Activated naive CD8-positive, alpha-beta T cell treated with anti-CD3 and anti-CD28 coated beads for 36 hours (primary cell): ENCODE measurements at regions not wholly inside any gene's neighbourhood (a gene's known extent, or its start where the extent isn't known, plus 50 kb on each side); places are given as distances from the start of the nearest gene placed in this dataset.
"Not testable (repeated sequence)": the region's sequence is repeated elsewhere in the genome, so short reads cannot be mapped to it uniquely, and the experiment has no call there.

Source experiments
- DNase-seq: peaks from one replicate; pipeline ENCODE4 v3.0.0; 2021
- H3K27ac Mint-ChIP-seq: one replicate; pipeline ENCODE4 v1.8.0; 2022; ENCODE audit warnings: mild to moderate bottlenecking, moderate library complexity, mixed read lengths
- H3K27me3 Mint-ChIP-seq: one replicate; pipeline ENCODE4 v1.8.0; 2022; ENCODE audit warnings: mild to moderate bottlenecking, mixed read lengths
- H3K36me3 Mint-ChIP-seq: one replicate; pipeline ENCODE4 v1.8.0; 2021; ENCODE audit warnings: mild to moderate bottlenecking, mixed read lengths
- H3K4me1 Mint-ChIP-seq: one replicate; pipeline ENCODE4 v1.8.0; 2021; ENCODE audit warnings: mixed read lengths
- H3K4me3 Mint-ChIP-seq: one replicate; pipeline ENCODE4 v1.8.0; 2022; ENCODE audit warnings: mild to moderate bottlenecking, moderate library complexity, mixed read lengths
- H3K9me3 Mint-ChIP-seq: one replicate; pipeline ENCODE4 v1.8.0; 2022; ENCODE audit warnings: mixed read lengths

DNA sequence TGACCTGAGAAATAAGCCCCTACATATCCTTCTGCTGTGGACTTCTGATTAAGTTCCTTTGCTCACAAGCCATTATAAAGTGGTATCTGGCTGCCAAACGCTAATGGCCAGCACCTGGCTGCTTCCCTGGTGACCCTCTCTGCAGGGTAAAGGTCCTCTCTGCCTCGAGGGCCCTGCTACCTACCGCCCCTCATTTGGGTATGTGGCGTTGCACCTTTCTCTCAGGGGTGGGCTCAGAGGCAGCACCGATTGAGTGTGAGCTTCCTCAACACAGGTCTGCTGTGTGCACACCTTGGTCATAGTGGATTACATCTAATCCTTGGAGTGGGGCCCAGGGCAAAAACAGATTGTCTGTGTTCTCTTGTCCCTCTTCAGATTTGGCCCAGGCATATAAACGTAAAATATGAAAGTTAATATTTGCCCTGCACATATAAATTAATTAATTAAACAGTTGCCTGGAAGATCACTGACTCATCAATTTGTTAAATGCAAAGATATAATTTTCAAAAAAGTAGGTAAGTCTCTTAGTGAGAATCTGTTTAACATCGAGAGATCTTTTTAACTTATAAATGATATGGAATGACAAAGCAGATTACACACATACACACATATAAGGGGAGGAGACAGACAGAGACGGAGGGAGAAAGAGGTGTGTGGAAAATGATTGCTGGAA lies 174.5 kb upstream of the SMIM31 start:
- Mint-ChIP-seq H3K4me3 (no peak overlapping the region), H3K27ac (no peak overlapping the region), H3K4me1 (no peaks in the 10 kb centered on the region), H3K36me3 (no peaks in the 10 kb centered on the region), H3K27me3 (no peaks in the 10 kb centered on the region), H3K9me3 (peaks cover 9% of the 10 kb centered on the region)
- no peak for DNase-seq

DNA sequence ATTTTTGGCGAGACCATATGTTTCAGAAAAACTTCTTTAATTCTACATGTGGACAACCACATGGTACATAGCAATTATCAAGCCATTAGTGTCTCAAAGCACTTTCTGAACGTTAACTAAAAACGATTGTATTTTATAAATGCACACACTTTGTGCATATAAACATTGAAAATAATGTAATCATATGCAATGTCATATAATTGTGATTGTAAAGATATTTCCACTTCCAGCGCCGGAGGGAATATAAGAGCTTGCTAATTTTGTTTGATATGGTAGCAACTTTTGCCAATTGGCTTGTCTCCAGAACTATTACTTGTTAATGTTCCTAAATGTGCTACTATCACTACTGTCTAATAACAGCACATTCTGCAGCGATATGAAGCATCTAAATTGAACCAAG lies 162.3 kb upstream of the SMIM31 start:
- no peak for DNase-seq
- no peaks in the 10 kb centered on the region for H3K4me1 Mint-ChIP-seq
- no peak overlapping the region for H3K4me3 Mint-ChIP-seq
- no peaks in the 10 kb centered on the region for H3K9me3 Mint-ChIP-seq
- no peaks in the 10 kb centered on the region for H3K36me3 Mint-ChIP-seq
- H3K27me3 Mint-ChIP-seq = no peaks in the 10 kb centered on the region
- H3K27ac Mint-ChIP-seq = no peak overlapping the region

- Mint-ChIP-seq H3K27ac (no peak overlapping the region), H3K4me3 (no peak overlapping the region), H3K27me3 (no peaks in the 10 kb centered on the region), H3K4me1 (no peaks in the 10 kb centered on the region), H3K9me3 (no peaks in the 10 kb centered on the region), H3K36me3 (no peaks in the 10 kb centered on the region)
- no peak for DNase-seq
Measured at GRCh38 chr4:164595751-164596150, 158.2 kb upstream of the SMIM31 start.

GRCh38 chr4:164596318-164596878 lies 157.5 kb upstream of the SMIM31 start:
- Mint-ChIP-seq H3K27ac (no peak overlapping the region), H3K4me1 (no peaks in the 10 kb centered on the region), H3K4me3 (no peak overlapping the region), H3K9me3 (peaks cover under 1% of the 10 kb centered on the region), H3K36me3 (no peaks in the 10 kb centered on the region), H3K27me3 (no peaks in the 10 kb centered on the region)
- DNase-seq = no peak

DNA sequence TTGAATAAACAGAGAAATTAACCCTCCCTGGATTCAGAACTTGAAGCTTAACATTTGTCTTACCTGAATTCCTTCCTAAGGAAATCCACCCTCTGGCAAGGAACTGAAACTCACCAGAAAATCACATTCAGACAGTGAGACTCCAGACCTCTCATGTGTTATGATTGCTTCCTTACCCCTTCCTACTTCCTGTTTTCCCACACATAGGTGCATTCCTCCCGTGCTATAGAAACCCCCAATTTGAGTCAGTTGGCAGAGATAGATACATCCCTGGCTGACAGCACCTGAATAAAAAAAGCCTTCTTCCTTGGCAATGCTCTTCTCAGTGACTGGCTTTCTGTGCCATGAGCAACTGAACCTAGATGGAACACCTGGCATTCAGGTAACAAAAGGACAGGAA lies 157.0 kb upstream of the SMIM31 start:
- Mint-ChIP-seq H3K4me1 (no peaks in the 10 kb centered on the region), H3K27ac (no peak overlapping the region), H3K27me3 (no peaks in the 10 kb centered on the region), H3K36me3 (no peaks in the 10 kb centered on the region), H3K9me3 (peaks cover 5% of the 10 kb centered on the region), H3K4me3 (no peak overlapping the region)
- no peak for DNase-seq

- Mint-ChIP-seq H3K9me3 (peaks cover 9% of the 10 kb centered on the region), H3K27me3 (no peaks in the 10 kb centered on the region), H3K27ac (no peak overlapping the region), H3K4me3 (no peak overlapping the region), H3K4me1 (no peaks in the 10 kb centered on the region), H3K36me3 (no peaks in the 10 kb centered on the region)
- no peak for DNase-seq
Measured at GRCh38 chr4:164601653-164602052, 152.3 kb upstream of the SMIM31 start.

GRCh38 chr4:164605791-164606190 lies 148.1 kb upstream of the SMIM31 start:
- not testable (repeated sequence) for H3K36me3 Mint-ChIP-seq, H3K27ac Mint-ChIP-seq, DNase-seq, H3K9me3 Mint-ChIP-seq, H3K4me1 Mint-ChIP-seq, H3K27me3 Mint-ChIP-seq, H3K4me3 Mint-ChIP-seq

GRCh38 chr4:164606478-164606877 lies 147.5 kb upstream of the SMIM31 start:
- no peak overlapping the region for H3K4me3 Mint-ChIP-seq
- no peaks in the 10 kb centered on the region for H3K27me3 Mint-ChIP-seq
- no peak overlapping the region for H3K27ac Mint-ChIP-seq
- no peaks in the 10 kb centered on the region for H3K4me1 Mint-ChIP-seq
- H3K36me3 Mint-ChIP-seq = no peaks in the 10 kb centered on the region
- no peak for DNase-seq
- peaks cover 8% of the 10 kb centered on the region for H3K9me3 Mint-ChIP-seq

- Mint-ChIP-seq H3K36me3 (no peaks in the 10 kb centered on the region), H3K27ac (no peak overlapping the region), H3K4me1 (no peaks in the 10 kb centered on the region), H3K4me3 (no peak overlapping the region), H3K9me3 (no peaks in the 10 kb centered on the region), H3K27me3 (no peaks in the 10 kb centered on the region)
- no peak for DNase-seq
Measured at GRCh38 chr4:164613256-164613655, 140.7 kb upstream of the SMIM31 start.

- H3K27ac Mint-ChIP-seq = no peak overlapping the region
- H3K4me1 Mint-ChIP-seq = no peaks in the 10 kb centered on the region
Measured at GRCh38 chr4:164613792-164614191, 140.1 kb upstream of the SMIM31 start.

GRCh38 chr4:164614329-164614728 lies 139.6 kb upstream of the SMIM31 start:
- Mint-ChIP-seq H3K36me3 (no peaks in the 10 kb centered on the region), H3K9me3 (no peaks in the 10 kb centered on the region)

More at GRCh38 chr4:164613792-164614191, 140.1 kb upstream of the SMIM31 start:
- no peak for DNase-seq
- Mint-ChIP-seq H3K4me3 (no peak overlapping the region), H3K9me3 (no peaks in the 10 kb centered on the region), H3K36me3 (no peaks in the 10 kb centered on the region), H3K27me3 (no peaks in the 10 kb centered on the region)

DNA sequence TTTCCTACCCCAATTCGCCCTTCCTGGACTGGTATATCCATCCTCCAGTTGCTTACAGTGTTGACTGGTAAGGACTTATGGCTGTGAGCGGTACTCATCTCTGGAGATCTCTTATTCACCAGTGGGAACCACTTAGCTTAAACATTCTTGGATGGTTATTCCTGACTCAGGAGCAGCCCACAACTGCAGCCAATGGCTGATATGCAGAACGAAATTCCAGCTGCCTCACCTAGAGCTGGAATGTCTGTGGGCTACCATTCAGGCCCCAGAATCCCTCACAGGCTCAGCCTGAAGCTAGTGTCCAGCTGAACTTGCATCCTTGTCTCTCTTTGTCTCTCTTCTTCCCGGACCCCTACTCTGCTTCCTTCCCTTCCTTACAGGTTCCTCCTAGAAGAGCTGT lies 138.9 kb upstream of the SMIM31 start:
- Mint-ChIP-seq H3K9me3 (no peaks in the 10 kb centered on the region), H3K27ac (no peak overlapping the region), H3K4me1 (no peaks in the 10 kb centered on the region), H3K36me3 (no peaks in the 10 kb centered on the region), H3K4me3 (no peak overlapping the region), H3K27me3 (no peaks in the 10 kb centered on the region)
- no peak for DNase-seq

More at GRCh38 chr4:164614329-164614728, 139.6 kb upstream of the SMIM31 start:
- Mint-ChIP-seq H3K4me3 (no peak overlapping the region), H3K27me3 (no peaks in the 10 kb centered on the region), H3K27ac (no peak overlapping the region), H3K4me1 (no peaks in the 10 kb centered on the region)
- no peak for DNase-seq

GRCh38 chr4:164615964-164616363 lies 138.0 kb upstream of the SMIM31 start:
- no peak overlapping the region for H3K27ac Mint-ChIP-seq

GRCh38 chr4:164616961-164617360 lies 137.0 kb upstream of the SMIM31 start:
- no peak overlapping the region for H3K27ac Mint-ChIP-seq

More at GRCh38 chr4:164615964-164616363, 138.0 kb upstream of the SMIM31 start:
- DNase-seq = no peak
- no peaks in the 10 kb centered on the region for H3K27me3 Mint-ChIP-seq
- no peak overlapping the region for H3K4me3 Mint-ChIP-seq
- H3K4me1 Mint-ChIP-seq = no peaks in the 10 kb centered on the region
- H3K36me3 Mint-ChIP-seq = no peaks in the 10 kb centered on the region
- H3K9me3 Mint-ChIP-seq = no peaks in the 10 kb centered on the region

DNA sequence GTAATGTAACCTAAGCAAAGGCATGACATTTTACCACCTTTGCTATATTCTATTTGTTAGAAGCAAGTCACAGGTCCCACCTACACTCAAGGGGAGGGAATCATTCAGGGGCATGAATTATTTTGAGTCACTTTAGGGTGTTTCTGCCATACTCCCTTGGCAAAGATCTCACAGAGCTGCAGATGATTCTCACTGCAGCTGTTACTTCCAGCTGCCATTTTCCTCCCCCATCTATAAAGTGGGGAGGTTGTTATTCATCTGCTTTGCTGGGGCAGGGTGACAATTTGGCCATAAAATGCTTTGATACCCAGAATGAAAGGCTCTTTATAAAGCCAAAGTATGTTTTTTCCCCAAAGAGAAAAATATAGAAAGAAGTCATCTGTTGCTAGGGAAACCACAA lies 136.5 kb upstream of the SMIM31 start:
- DNase-seq = no peak
- H3K4me3 Mint-ChIP-seq = no peak overlapping the region
- no peaks in the 10 kb centered on the region for H3K27me3 Mint-ChIP-seq
- H3K36me3 Mint-ChIP-seq = no peaks in the 10 kb centered on the region
- H3K9me3 Mint-ChIP-seq = no peaks in the 10 kb centered on the region
- no peak overlapping the region for H3K27ac Mint-ChIP-seq
- H3K4me1 Mint-ChIP-seq = no peaks in the 10 kb centered on the region

More at GRCh38 chr4:164616961-164617360, 137.0 kb upstream of the SMIM31 start:
- Mint-ChIP-seq H3K4me3 (no peak overlapping the region), H3K36me3 (no peaks in the 10 kb centered on the region), H3K4me1 (no peaks in the 10 kb centered on the region), H3K27me3 (no peaks in the 10 kb centered on the region), H3K9me3 (no peaks in the 10 kb centered on the region)
- no peak for DNase-seq

DNA sequence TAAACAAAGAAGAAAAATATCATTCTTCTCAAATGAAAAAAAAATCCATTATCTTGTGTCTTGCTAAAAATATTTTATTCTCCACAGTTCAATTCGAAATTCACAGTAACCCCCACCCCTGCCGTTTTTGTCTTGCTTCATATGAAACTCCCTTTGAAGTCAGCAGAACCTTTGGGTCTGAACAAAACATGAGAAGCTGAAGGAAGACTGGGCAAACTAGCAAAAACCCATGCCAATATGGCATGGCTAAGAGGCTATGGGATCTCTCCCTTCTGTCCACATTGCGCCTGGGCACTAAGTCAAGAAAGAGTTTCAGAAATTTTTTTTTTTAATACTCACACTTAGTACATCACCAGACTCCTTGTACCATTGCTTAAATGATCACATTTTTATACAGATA lies 136.0 kb upstream of the SMIM31 start:
- no peak overlapping the region for H3K4me3 Mint-ChIP-seq
- H3K27me3 Mint-ChIP-seq = no peaks in the 10 kb centered on the region
- DNase-seq = no peak
- H3K4me1 Mint-ChIP-seq = no peaks in the 10 kb centered on the region
- no peaks in the 10 kb centered on the region for H3K36me3 Mint-ChIP-seq
- H3K27ac Mint-ChIP-seq = no peak overlapping the region
- no peaks in the 10 kb centered on the region for H3K9me3 Mint-ChIP-seq
